ENCODE measurements at regions not wholly inside any gene's neighbourhood (a gene's known extent, or its start where the extent isn't known, plus 50 kb on each side); places are given as distances from the start of the nearest gene placed in this dataset.
A peak's percentile ranks its signal among the peaks of the same experiment; 100 is the strongest.

- no peaks in the 10 kb centered on the region for H3K79me2 ChIP-seq (ENCODE audit: control insufficient read depth, insufficient read depth, low read length)
- H2BK15ac ChIP-seq (replicated peaks; ENCODE audit: low read depth), result no peak overlapping the region
- no peak overlapping the region for H3K27ac ChIP-seq (ENCODE audit: low read depth, low read length)
- no peak overlapping the region for H3K23ac ChIP-seq (ENCODE audit: low read length)
- H3K79me1 ChIP-seq (ENCODE audit: low read length), result no peaks in the 10 kb centered on the region
- H2AK5ac ChIP-seq (ENCODE audit: low read length), result no peak overlapping the region
- no peak overlapping the region for H4K8ac ChIP-seq (ENCODE audit: low read depth, low read length)
- H3K18ac ChIP-seq (ENCODE audit: low read length), result no peak overlapping the region
- no peak overlapping the region for H3K4me2 ChIP-seq (ENCODE audit: low read length)
- no peak overlapping the region for H3K4ac ChIP-seq (ENCODE audit: low read depth, low read length)
- no peak overlapping the region for H4K5ac ChIP-seq (ENCODE audit: low read length)
- H3K36me3 ChIP-seq (ENCODE audit: control insufficient read depth, insufficient read depth, low read length), result no peaks in the 10 kb centered on the region
- H2BK120ac ChIP-seq (ENCODE audit: low read depth, low read length), result no peak overlapping the region
- no peak overlapping the region for H3K9ac ChIP-seq (ENCODE audit: low read length)
- H2BK5ac ChIP-seq (ENCODE audit: low read length), result no peak overlapping the region
- H3K27me3 ChIP-seq (ENCODE audit: insufficient read depth, low read length, poor library complexity), result no peaks in the 10 kb centered on the region
- peaks cover 5% of the 10 kb centered on the region for H3K4me1 ChIP-seq (ENCODE audit: control insufficient read depth, low read depth, low read length)
- no CpG with 5 or more reads among the region's 2 CpGs for WGBS (ENCODE audit: extremely low coverage, insufficient coverage, low lambda C conversion rate)
- DNase-seq, result no peak
- H3K4me3 ChIP-seq (ENCODE audit: low read length), result no peak overlapping the region
- no peak overlapping the region for H3K56ac ChIP-seq (ENCODE audit: low read length)
Observed at GRCh38 chr5:117191251-117191650, 616.6 kb upstream of the SEMA6A start.

- Histone ChIP-seq H2AK5ac (ENCODE audit: low read length) (no peak overlapping the region), H3K4me2 (ENCODE audit: low read length) (no peak overlapping the region), H3K18ac (ENCODE audit: low read length) (no peak overlapping the region), H2BK5ac (ENCODE audit: low read length) (no peak overlapping the region), H3K56ac (ENCODE audit: low read length) (no peak overlapping the region), H2BK120ac (ENCODE audit: low read depth, low read length) (no peak overlapping the region), H4K8ac (ENCODE audit: low read depth, low read length) (no peak overlapping the region), H3K4ac (ENCODE audit: low read depth, low read length) (no peak overlapping the region), H3K4me1 (ENCODE audit: control insufficient read depth, low read depth, low read length) (peaks cover 5% of the 10 kb centered on the region), H3K9ac (ENCODE audit: low read length) (no peak overlapping the region), H3K4me3 (ENCODE audit: low read length) (no peak overlapping the region), H3K23ac (ENCODE audit: low read length) (no peak overlapping the region), H3K36me3 (ENCODE audit: control insufficient read depth, insufficient read depth, low read length) (no peaks in the 10 kb centered on the region), H2BK15ac (replicated peaks; ENCODE audit: low read depth) (no peak overlapping the region), H4K5ac (ENCODE audit: low read length) (no peak overlapping the region), H3K27me3 (ENCODE audit: insufficient read depth, low read length, poor library complexity) (no peaks in the 10 kb centered on the region), H3K79me2 (ENCODE audit: control insufficient read depth, insufficient read depth, low read length) (no peaks in the 10 kb centered on the region), H3K79me1 (ENCODE audit: low read length) (no peaks in the 10 kb centered on the region), H3K27ac (ENCODE audit: low read depth, low read length) (no peak overlapping the region)
- DNase-seq, result no peak
- 100% methylated on average over 1 of the region's 4 CpGs for WGBS (ENCODE audit: extremely low coverage, insufficient coverage, low lambda C conversion rate)
Observed at GRCh38 chr5:117189784-117190183, 615.2 kb upstream of the SEMA6A start.

GRCh38 chr5:117188211-117188610 is 613.6 kb upstream of the SEMA6A start:
- no peak overlapping the region for H2AK5ac ChIP-seq (ENCODE audit: low read length)
- H3K18ac ChIP-seq (ENCODE audit: low read length), result peak overlapping the region; percentile 82
- H2BK15ac ChIP-seq (replicated peaks; ENCODE audit: low read depth), result no peak overlapping the region
- no peaks in the 10 kb centered on the region for H3K79me2 ChIP-seq (ENCODE audit: control insufficient read depth, insufficient read depth, low read length)
- no peak overlapping the region for H2BK120ac ChIP-seq (ENCODE audit: low read depth, low read length)
- peak overlapping the region; percentile 14 for H2BK5ac ChIP-seq (ENCODE audit: low read length)
- DNase-seq, result no peak
- H3K4ac ChIP-seq (ENCODE audit: low read depth, low read length), result no peak overlapping the region
- no peak overlapping the region for H3K4me2 ChIP-seq (ENCODE audit: low read length)
- H3K4me1 ChIP-seq (ENCODE audit: control insufficient read depth, low read depth, low read length), result peaks cover 5% of the 10 kb centered on the region
- no peaks in the 10 kb centered on the region for H3K79me1 ChIP-seq (ENCODE audit: low read length)
- no CpG with 5 or more reads among the region's 1 CpG for WGBS (ENCODE audit: extremely low coverage, insufficient coverage, low lambda C conversion rate)
- H3K56ac ChIP-seq (ENCODE audit: low read length), result no peak overlapping the region
- H4K8ac ChIP-seq (ENCODE audit: low read depth, low read length), result no peak overlapping the region
- H3K27ac ChIP-seq (ENCODE audit: low read depth, low read length), result no peak overlapping the region
- no peaks in the 10 kb centered on the region for H3K36me3 ChIP-seq (ENCODE audit: control insufficient read depth, insufficient read depth, low read length)
- H3K4me3 ChIP-seq (ENCODE audit: low read length), result no peak overlapping the region
- H3K27me3 ChIP-seq (ENCODE audit: insufficient read depth, low read length, poor library complexity), result no peaks in the 10 kb centered on the region
- H3K9ac ChIP-seq (ENCODE audit: low read length), result no peak overlapping the region
- H4K5ac ChIP-seq (ENCODE audit: low read length), result no peak overlapping the region
- no peak overlapping the region for H3K23ac ChIP-seq (ENCODE audit: low read length)

- Histone ChIP-seq H3K18ac (ENCODE audit: low read length) (no peak overlapping the region), H2BK15ac (replicated peaks; ENCODE audit: low read depth) (no peak overlapping the region), H3K36me3 (ENCODE audit: control insufficient read depth, insufficient read depth, low read length) (no peaks in the 10 kb centered on the region), H3K27ac (ENCODE audit: low read depth, low read length) (no peak overlapping the region), H3K79me2 (ENCODE audit: control insufficient read depth, insufficient read depth, low read length) (no peaks in the 10 kb centered on the region), H3K27me3 (ENCODE audit: insufficient read depth, low read length, poor library complexity) (no peaks in the 10 kb centered on the region), H3K4ac (ENCODE audit: low read depth, low read length) (no peak overlapping the region), H4K8ac (ENCODE audit: low read depth, low read length) (no peak overlapping the region), H3K4me2 (ENCODE audit: low read length) (no peak overlapping the region), H3K4me1 (ENCODE audit: control insufficient read depth, low read depth, low read length) (peaks cover 5% of the 10 kb centered on the region), H3K4me3 (ENCODE audit: low read length) (no peak overlapping the region), H3K9ac (ENCODE audit: low read length) (no peak overlapping the region), H3K23ac (ENCODE audit: low read length) (no peak overlapping the region), H3K56ac (ENCODE audit: low read length) (no peak overlapping the region), H3K79me1 (ENCODE audit: low read length) (no peaks in the 10 kb centered on the region), H4K5ac (ENCODE audit: low read length) (no peak overlapping the region), H2AK5ac (ENCODE audit: low read length) (no peak overlapping the region), H2BK5ac (ENCODE audit: low read length) (no peak overlapping the region), H2BK120ac (ENCODE audit: low read depth, low read length) (no peak overlapping the region)
- no peak for DNase-seq
- WGBS (ENCODE audit: extremely low coverage, insufficient coverage, low lambda C conversion rate), result no CpG with 5 or more reads among the region's 3 CpGs
Observed at GRCh38 chr5:117186751-117187150, 612.1 kb upstream of the SEMA6A start.

GRCh38 chr5:117183326-117183725 is 608.7 kb upstream of the SEMA6A start:
- no peak overlapping the region for H4K8ac ChIP-seq (ENCODE audit: low read depth, low read length)
- WGBS (ENCODE audit: extremely low coverage, insufficient coverage, low lambda C conversion rate), result no CpG with 5 or more reads among the region's 2 CpGs

GRCh38 chr5:117182104-117182503 is 607.5 kb upstream of the SEMA6A start:
- no peak overlapping the region for H3K18ac ChIP-seq (ENCODE audit: low read length)
- no peaks in the 10 kb centered on the region for H3K36me3 ChIP-seq (ENCODE audit: control insufficient read depth, insufficient read depth, low read length)
- H3K9ac ChIP-seq (ENCODE audit: low read length), result no peak overlapping the region
- no peak overlapping the region for H2BK15ac ChIP-seq (replicated peaks; ENCODE audit: low read depth)
- H2BK5ac ChIP-seq (ENCODE audit: low read length), result no peak overlapping the region
- WGBS (ENCODE audit: extremely low coverage, insufficient coverage, low lambda C conversion rate), result no CpG with 5 or more reads among the region's 1 CpG
- no peaks in the 10 kb centered on the region for H3K79me2 ChIP-seq (ENCODE audit: control insufficient read depth, insufficient read depth, low read length)
- no peak overlapping the region for H3K4me2 ChIP-seq (ENCODE audit: low read length)
- no peak overlapping the region for H4K8ac ChIP-seq (ENCODE audit: low read depth, low read length)
- no peaks in the 10 kb centered on the region for H3K27me3 ChIP-seq (ENCODE audit: insufficient read depth, low read length, poor library complexity)
- H3K4me3 ChIP-seq (ENCODE audit: low read length), result no peak overlapping the region
- no peak overlapping the region for H4K5ac ChIP-seq (ENCODE audit: low read length)
- H3K23ac ChIP-seq (ENCODE audit: low read length), result no peak overlapping the region
- H2BK120ac ChIP-seq (ENCODE audit: low read depth, low read length), result no peak overlapping the region
- H3K27ac ChIP-seq (ENCODE audit: low read depth, low read length), result no peak overlapping the region
- no peaks in the 10 kb centered on the region for H3K4me1 ChIP-seq (ENCODE audit: control insufficient read depth, low read depth, low read length)
- no peak overlapping the region for H3K56ac ChIP-seq (ENCODE audit: low read length)
- H3K79me1 ChIP-seq (ENCODE audit: low read length), result no peaks in the 10 kb centered on the region
- no peak overlapping the region for H3K4ac ChIP-seq (ENCODE audit: low read depth, low read length)
- no peak for DNase-seq
- no peak overlapping the region for H2AK5ac ChIP-seq (ENCODE audit: low read length)

More at GRCh38 chr5:117183326-117183725, 608.7 kb upstream of the SEMA6A start:
- H3K4me3 ChIP-seq (ENCODE audit: low read length), result no peak overlapping the region
- H3K4me1 ChIP-seq (ENCODE audit: control insufficient read depth, low read depth, low read length), result peaks cover 3% of the 10 kb centered on the region
- no peak overlapping the region for H3K23ac ChIP-seq (ENCODE audit: low read length)
- no peak overlapping the region for H2AK5ac ChIP-seq (ENCODE audit: low read length)
- H3K18ac ChIP-seq (ENCODE audit: low read length), result no peak overlapping the region
- H3K79me1 ChIP-seq (ENCODE audit: low read length), result no peaks in the 10 kb centered on the region
- H4K5ac ChIP-seq (ENCODE audit: low read length), result no peak overlapping the region
- DNase-seq, result no peak
- H3K9ac ChIP-seq (ENCODE audit: low read length), result no peak overlapping the region
- H3K4ac ChIP-seq (ENCODE audit: low read depth, low read length), result no peak overlapping the region
- H3K4me2 ChIP-seq (ENCODE audit: low read length), result no peak overlapping the region
- no peaks in the 10 kb centered on the region for H3K27me3 ChIP-seq (ENCODE audit: insufficient read depth, low read length, poor library complexity)
- H2BK5ac ChIP-seq (ENCODE audit: low read length), result no peak overlapping the region
- no peak overlapping the region for H2BK15ac ChIP-seq (replicated peaks; ENCODE audit: low read depth)
- H3K27ac ChIP-seq (ENCODE audit: low read depth, low read length), result no peak overlapping the region
- no peaks in the 10 kb centered on the region for H3K36me3 ChIP-seq (ENCODE audit: control insufficient read depth, insufficient read depth, low read length)
- no peaks in the 10 kb centered on the region for H3K79me2 ChIP-seq (ENCODE audit: control insufficient read depth, insufficient read depth, low read length)
- H2BK120ac ChIP-seq (ENCODE audit: low read depth, low read length), result no peak overlapping the region
- no peak overlapping the region for H3K56ac ChIP-seq (ENCODE audit: low read length)
